Osteocyte (in vitro differentiated cells): ENCODE measurements at regions not wholly inside any gene's neighbourhood (a gene's known extent, or its start where the extent isn't known, plus 50 kb on each side); places are given as distances from the start of the nearest gene placed in this dataset.
A peak's percentile ranks its signal among the peaks of the same experiment; 100 is the strongest.

Source experiments
- DNase-seq: peaks from one replicate; pipeline ENCODE4 v3.0.0; 2021; ENCODE audit warnings: mixed read lengths; ENCODE audit not compliant: unreplicated experiment; ENCODE audit errors: extremely low spot score
- H3K27ac Mint-ChIP-seq: one replicate; pipeline ENCODE4 v1.8.0; 2021; ENCODE audit warnings: mild to moderate bottlenecking, mixed read lengths; ENCODE audit not compliant: unreplicated experiment
- H3K27me3 Mint-ChIP-seq: one replicate; pipeline ENCODE4 v1.8.0; 2021; ENCODE audit warnings: mixed read lengths; ENCODE audit not compliant: unreplicated experiment
- H3K36me3 Mint-ChIP-seq: one replicate; pipeline ENCODE4 v1.8.0; 2021; ENCODE audit warnings: mixed read lengths; ENCODE audit not compliant: unreplicated experiment
- H3K4me1 Mint-ChIP-seq: one replicate; pipeline ENCODE4 v1.8.0; 2021; ENCODE audit warnings: mixed read lengths; ENCODE audit not compliant: unreplicated experiment
- H3K4me3 Mint-ChIP-seq: one replicate; pipeline ENCODE4 v1.8.0; 2021; ENCODE audit warnings: mild to moderate bottlenecking, moderate library complexity, mixed read lengths; ENCODE audit not compliant: unreplicated experiment
- H3K9me3 Mint-ChIP-seq: one replicate; pipeline ENCODE4 v1.8.0; 2021; ENCODE audit warnings: mixed read lengths; ENCODE audit not compliant: unreplicated experiment
- TF ChIP-seq, protein P1 (sequence below): fragments of 200-600 bp; sonication (generic); IDR thresholded peaks from 2 replicates; pipeline ENCODE4 v1.5.0; 2021; ENCODE audit warnings: antibody characterized with exemption, mild to moderate bottlenecking, moderate library complexity

DNA sequence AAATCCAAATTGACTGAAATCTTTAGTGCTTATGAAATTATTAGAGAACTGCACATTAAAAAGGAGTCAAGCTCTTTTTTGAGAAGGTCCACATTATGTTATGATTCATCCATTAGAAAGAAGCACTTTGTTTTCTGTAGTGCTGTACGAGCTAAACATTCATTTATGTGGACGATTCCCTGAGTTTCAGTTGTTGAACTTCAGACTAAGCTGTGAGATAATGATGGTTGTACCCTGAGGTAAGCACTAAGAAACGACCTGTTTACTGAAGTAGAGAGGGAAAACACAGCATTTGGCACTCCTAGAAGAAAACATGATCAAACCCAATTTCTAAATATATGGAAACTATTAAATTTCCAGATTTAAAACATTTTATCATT lies 67.3 kb upstream of the ATP2B1 start:
- peaks cover 34% of the 10 kb centered on the region for H3K4me1 Mint-ChIP-seq
- TF ChIP-seq, protein P1, sequence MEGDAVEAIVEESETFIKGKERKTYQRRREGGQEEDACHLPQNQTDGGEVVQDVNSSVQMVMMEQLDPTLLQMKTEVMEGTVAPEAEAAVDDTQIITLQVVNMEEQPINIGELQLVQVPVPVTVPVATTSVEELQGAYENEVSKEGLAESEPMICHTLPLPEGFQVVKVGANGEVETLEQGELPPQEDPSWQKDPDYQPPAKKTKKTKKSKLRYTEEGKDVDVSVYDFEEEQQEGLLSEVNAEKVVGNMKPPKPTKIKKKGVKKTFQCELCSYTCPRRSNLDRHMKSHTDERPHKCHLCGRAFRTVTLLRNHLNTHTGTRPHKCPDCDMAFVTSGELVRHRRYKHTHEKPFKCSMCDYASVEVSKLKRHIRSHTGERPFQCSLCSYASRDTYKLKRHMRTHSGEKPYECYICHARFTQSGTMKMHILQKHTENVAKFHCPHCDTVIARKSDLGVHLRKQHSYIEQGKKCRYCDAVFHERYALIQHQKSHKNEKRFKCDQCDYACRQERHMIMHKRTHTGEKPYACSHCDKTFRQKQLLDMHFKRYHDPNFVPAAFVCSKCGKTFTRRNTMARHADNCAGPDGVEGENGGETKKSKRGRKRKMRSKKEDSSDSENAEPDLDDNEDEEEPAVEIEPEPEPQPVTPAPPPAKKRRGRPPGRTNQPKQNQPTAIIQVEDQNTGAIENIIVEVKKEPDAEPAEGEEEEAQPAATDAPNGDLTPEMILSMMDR: no peak
- H3K36me3 Mint-ChIP-seq: no peaks in the 10 kb centered on the region
- no peaks in the 10 kb centered on the region for H3K27me3 Mint-ChIP-seq
- H3K9me3 Mint-ChIP-seq: peaks cover 6% of the 10 kb centered on the region
- no peak for DNase-seq
- no peak overlapping the region for H3K4me3 Mint-ChIP-seq
- H3K27ac Mint-ChIP-seq: peak overlapping the region; percentile 38

DNA sequence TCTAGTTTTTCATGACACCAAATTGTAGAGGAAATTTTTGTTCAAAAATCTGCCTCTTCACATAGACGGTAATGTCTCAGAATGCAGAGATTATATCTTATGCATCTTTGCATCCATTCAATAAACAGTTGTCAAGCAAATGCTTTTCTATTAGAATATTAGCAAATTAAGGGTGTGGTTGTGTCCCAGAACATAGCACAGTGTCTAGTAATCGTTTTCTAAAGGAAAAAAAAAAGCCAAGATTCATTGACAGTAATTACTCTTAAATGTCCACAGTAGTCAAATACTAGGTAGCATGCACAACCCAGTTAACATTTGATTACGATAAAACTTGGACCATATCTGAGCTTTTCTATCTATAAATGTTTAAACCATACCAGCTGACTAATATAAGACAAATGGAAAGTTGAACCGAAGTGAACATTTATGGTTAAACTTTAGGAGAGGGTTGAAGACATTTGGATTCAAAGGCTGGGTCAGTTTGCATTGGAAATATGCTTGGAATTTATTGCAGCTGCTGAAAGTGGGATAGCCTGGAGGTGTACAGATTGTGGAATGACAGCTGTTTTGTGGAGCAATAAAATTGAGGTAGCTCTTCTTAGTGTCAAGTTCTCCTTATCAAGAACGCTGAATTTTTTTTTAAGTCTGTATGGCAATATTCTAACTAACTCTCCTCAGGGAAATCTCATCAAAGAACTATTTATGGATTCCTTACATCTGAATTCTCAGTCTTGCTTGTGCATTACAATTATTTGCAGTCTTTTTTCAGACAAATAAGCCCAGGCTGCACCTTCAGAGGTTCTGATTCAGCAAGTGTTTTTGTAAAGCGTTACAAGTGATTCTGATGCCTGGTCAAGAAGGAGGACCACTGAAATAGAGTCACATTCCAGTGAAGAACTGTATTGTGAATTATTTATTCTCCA lies 66.7 kb upstream of the ATP2B1 start:
- TF ChIP-seq, protein P1: no peak
- no peaks in the 10 kb centered on the region for H3K27me3 Mint-ChIP-seq
- no peaks in the 10 kb centered on the region for H3K36me3 Mint-ChIP-seq
- H3K4me3 Mint-ChIP-seq: no peak overlapping the region
- peak overlapping the region; percentile 38 for H3K27ac Mint-ChIP-seq
- H3K4me1 Mint-ChIP-seq: peaks cover 33% of the 10 kb centered on the region
- peaks cover 6% of the 10 kb centered on the region for H3K9me3 Mint-ChIP-seq
- no peak for DNase-seq

DNA sequence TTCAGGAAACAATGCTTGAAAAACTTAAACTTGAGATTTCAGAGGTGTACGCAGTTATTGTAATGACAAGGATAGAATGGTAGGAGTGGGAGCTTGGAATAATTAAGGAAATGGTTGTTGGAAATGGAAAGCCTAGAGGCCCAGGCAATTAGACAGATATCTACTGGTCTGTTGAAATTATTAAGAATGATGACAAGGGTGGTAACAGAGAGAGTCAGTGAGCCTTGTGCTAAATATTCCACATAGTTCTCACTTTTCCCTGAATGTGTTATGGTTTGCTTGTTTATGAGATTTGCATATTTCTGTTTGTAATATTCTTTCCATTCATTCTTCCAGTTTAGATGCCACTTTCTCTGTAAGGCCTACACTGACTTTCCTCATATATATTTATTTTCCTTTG lies 66.0 kb upstream of the ATP2B1 start:
- Mint-ChIP-seq H3K4me3 (no peak overlapping the region), H3K27me3 (no peaks in the 10 kb centered on the region), H3K9me3 (peaks cover 6% of the 10 kb centered on the region), H3K27ac (peak overlapping the region; percentile 59), H3K4me1 (peaks cover 33% of the 10 kb centered on the region), H3K36me3 (no peaks in the 10 kb centered on the region)
- no peak for DNase-seq
- TF ChIP-seq, protein P1: no peak

DNA sequence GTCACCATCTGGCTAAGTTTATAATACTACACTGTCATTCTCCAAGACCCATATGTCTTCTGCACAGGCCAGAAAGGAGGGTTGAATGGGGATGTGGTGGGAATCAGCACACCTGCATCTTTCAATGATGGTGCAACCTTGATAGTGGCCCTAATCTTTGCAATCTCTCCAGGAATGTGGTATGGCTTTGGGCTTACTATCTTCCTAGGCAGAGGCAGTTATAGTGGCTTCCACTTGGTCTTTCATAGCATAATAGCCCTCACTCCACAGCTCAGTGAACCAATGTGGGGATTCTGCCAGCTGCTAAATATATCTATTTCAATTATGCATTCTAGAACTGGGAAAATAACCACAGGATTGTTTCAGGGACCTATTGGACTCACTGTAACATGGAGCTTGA lies 61.8 kb upstream of the ATP2B1 start:
- no peak for DNase-seq
- peaks cover 22% of the 10 kb centered on the region for H3K4me1 Mint-ChIP-seq
- H3K36me3 Mint-ChIP-seq: no peaks in the 10 kb centered on the region
- H3K4me3 Mint-ChIP-seq: no peak overlapping the region
- peaks cover 3% of the 10 kb centered on the region for H3K9me3 Mint-ChIP-seq
- no peaks in the 10 kb centered on the region for H3K27me3 Mint-ChIP-seq
- TF ChIP-seq, protein P1: no peak
- H3K27ac Mint-ChIP-seq: no peak overlapping the region

DNA sequence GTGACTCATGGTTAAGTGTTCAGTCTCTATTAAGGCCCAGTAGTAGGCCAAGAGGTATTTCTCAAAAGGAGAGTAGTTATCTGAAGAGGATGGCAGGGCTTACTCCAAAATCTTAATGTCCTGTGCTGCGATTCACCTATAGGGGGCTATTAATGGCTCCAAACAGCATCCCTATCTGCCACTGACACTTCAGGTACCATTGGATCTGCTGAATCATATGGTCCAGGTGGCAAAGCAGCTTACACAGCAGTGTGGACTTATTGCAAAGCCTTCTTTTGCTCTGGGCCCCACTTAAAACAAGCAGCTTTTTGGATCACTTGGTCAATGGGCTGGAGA lies 60.8 kb upstream of the ATP2B1 start:
- DNase-seq: no peak
- H3K27me3 Mint-ChIP-seq: no peaks in the 10 kb centered on the region
- peaks cover 12% of the 10 kb centered on the region for H3K4me1 Mint-ChIP-seq
- TF ChIP-seq, protein P1: no peak
- H3K27ac Mint-ChIP-seq: peak overlapping the region; percentile 18
- no peak overlapping the region for H3K4me3 Mint-ChIP-seq
- peaks cover 3% of the 10 kb centered on the region for H3K9me3 Mint-ChIP-seq
- no peaks in the 10 kb centered on the region for H3K36me3 Mint-ChIP-seq
